ENCODE measurements at regions not wholly inside any gene's neighbourhood (a gene's known extent, or its start where the extent isn't known, plus 50 kb on each side); places are given as distances from the start of the nearest gene placed in this dataset.
"Not testable (repeated sequence)": the region's sequence is repeated elsewhere in the genome, so short reads cannot be mapped to it uniquely, and the experiment has no call there.

DNA sequence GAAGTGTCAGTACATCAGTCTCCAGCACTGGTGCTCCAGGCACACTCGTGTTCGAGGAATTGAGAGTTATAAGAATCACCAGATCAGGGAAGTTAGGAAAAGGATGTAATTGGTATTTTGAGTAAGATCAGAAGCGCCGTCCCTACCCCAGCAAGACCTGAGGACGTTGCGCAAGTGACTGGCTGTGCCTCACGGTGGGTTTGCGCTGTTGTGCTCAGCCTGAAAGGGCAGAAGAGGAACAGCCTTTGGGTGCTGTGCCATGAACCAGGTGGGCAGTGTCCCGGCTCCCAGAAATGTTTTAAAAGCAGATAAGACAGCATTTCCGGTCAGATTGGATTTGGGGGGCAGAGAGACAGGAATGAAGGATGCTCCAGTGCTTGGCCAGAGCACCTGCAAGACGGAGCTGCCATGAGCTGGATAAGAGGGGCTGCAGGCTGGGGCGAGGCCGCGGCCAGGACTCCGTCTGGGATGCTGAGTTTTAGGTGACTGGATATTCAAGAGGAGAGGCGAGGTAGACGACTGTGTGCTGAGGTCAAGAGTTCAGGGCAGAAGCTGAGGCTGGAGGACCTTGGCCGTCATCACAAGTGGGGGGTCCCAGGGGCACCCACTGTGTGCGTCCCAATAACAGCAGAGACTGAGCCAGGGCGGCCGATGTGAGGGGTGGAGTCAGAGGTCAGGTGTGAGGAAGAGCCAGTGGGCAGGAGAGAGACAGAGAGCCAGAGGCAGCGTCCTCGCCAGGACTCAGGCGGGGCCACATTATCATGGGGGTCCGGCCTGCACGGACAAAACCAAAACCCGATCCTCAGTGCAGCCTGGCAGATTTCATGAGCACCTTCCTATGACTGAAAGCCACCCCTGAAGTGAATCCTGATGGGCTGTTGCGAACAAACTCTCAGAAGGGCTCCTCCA is 77.7 kb upstream of the ALKAL2 start:
- no peak for DNase-seq

DNA sequence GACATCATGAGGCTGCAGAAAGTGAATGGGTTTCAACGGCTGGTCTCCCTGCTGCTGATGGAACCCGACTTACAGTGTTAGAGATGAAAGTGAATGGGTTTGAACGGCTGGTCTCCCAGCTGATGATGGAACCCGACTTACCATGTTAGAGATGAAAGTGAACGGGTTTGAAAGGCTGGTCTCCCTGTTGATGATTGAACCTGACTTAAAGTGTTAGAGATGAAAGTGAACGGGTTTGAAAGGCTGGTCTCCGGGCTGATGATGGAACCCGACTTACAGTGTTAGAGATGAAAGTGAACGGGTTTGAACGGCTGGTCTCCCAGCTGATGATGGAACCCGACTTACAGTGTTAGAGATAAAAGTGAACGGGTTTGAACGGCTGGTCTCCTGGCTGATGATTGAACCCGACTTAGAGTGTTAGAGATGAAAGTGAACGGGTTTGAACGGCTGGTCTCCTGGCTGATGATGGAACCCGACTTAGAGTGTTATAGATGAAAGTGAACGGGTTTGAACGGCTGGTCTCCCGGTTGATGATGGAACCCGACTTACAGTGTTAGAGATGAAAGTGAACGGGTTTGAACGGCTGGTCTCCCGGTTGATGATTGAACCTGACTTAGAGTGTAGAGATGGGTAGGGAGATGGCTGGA is 76.1 kb upstream of the ALKAL2 start:
- DNase-seq, result no peak

DNA sequence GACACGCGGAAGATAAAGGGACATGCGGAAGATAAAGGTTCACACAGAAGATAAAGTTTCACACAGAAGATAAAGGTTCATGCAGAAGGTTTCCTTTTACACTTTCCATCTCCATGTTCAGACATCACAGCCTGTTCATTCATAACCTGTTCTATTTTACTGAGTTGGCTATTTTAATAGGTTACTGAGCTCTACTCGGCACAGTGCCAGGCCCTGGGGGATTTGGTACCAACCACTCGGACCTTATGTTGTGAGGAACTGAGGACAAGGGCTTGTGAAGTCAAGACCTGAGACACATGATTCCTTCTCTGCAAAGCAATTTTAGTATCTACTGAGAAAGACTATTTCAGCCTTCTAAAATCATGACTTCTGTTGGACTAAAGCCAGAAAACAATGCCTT is 75.0 kb upstream of the ALKAL2 start:
- DNase-seq, result no peak

DNA sequence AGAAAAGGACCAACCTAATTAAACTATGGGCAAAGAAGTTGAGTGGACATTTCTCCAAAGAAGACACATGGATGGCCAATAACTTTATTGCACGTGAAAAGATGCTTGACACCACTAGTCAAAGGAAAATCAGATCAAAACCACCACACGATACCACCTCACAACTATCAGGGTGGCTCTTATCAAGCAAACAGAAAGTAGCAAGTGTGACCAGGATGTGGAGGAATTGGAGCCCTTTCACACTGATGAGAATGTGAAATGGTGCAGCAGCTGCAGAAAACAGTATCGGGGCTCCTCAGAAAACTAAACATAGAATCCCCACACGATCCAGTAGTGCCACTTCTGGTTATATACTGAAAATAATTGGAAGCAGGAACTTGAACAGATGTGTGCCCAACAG is 72.2 kb upstream of the ALKAL2 start:
- DNase-seq, result no peak

DNA sequence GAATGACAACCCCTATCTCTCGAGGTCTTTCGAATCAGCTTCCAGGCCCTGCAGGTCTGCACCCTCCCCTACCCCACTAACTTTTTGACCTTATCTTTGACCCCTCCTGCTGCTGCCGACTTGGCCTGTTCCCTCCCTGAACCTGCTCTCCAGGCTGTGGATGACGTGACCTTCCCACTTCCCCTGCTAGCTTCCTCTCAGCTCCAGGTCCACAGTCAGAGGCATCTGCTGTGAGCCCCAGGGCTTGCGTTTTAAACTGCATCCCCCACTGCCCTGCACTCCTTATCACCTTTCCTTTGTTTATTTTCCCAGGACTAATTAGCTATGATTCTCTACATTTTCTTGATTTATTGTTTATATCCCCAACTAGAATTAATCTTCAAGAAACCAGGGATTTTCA is 71.2 kb upstream of the ALKAL2 start:
- no peak for DNase-seq

DNA sequence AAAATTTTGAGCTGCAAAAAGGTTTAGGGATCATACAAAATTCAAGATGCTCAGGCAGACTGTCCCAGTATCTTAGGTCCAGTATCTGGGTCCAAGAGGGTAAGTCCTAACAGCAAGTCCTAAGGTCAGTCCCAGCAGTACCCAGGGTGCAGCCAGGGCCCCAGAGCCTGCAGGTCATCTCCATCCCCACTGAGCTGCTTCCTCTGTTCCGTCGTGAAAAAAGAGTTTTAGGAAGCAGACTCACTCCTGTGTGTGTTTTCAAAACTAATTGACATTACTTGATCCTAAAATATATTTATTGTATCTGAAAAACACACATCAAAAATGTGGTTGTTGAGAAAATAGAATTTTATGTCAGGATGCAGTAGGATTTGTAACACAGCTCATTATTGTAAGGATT is 69.9 kb upstream of the ALKAL2 start:
- no peak for DNase-seq

DNA sequence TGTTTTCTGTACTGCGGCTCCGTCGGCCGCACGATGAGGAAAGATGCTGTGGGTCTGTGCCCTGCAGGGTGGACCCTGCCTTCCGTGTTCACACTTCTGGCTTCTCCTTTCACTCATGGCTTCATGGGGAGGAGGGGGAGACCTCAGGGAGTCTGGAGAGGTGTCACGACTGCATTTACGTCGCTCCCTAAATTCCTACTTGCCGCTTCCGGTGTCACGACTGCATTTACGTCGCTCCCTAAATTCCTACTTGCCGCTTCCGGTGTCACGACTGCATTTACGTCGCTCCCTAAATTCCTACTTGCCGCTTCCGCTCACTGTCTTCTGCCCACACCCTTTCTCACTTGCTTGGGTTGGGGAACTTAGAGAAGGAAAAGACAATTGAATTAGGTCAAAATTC is 68.4 kb upstream of the ALKAL2 start:
- not testable (repeated sequence) for DNase-seq

DNA sequence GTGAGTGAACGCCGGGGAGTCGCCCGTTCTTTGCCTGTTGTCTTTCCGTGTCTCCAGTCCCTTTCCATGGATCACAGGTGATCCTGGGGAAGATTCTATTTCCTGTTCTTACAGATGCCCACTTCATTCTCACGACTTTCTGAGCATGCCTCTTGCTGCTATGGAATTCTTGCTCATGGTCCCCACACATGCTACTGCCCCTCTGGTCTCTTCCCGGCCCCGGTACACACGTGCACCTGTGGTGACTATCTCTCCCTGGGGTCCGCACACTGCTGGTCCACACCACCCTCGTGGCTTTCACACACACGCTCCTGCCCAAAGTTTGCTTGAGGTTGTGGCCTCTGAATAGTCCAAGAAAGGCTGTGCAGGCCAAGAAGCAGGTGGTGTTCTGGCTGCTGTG is 67.9 kb upstream of the ALKAL2 start:
- no peak for DNase-seq

DNA sequence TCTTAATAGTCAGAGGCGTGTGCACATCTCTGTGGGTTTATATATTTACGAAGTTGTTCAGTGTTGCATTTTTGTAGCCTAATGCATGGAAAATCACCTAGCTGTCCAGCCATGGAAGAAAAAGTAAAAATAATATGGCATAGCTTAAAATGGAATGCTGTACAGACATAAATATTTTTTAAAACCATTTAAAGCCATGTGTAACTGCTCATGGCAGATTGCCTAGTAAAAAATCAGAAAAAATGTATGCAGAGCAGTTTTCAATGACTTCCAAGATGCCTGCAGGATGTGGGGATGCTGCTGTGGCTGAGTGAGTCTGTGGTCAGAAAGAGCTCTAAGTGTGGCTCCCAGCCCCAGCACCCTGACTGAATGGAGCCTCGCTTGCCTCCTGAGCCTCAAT is 64.8 kb upstream of the ALKAL2 start:
- no peak for DNase-seq

DNA sequence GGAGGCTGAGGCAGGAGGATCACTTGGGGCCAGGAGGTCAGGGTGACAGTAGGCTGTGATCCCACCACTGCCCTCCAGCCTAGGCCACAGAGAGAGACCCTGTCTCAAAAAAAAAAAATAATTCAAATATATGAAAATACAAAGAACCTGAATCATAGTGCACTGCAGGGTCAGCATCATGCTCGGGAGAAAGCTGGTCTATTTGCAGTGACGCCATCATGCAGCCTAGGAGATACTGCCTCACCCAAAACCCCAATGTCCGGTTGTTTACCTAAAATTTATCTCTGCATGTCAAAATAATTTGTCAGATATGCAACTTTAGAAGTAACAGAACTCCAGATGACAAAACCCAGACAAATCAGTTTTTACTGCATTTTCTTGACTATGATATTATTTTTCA is 61.5 kb upstream of the ALKAL2 start:
- DNase-seq, result no peak

DNA sequence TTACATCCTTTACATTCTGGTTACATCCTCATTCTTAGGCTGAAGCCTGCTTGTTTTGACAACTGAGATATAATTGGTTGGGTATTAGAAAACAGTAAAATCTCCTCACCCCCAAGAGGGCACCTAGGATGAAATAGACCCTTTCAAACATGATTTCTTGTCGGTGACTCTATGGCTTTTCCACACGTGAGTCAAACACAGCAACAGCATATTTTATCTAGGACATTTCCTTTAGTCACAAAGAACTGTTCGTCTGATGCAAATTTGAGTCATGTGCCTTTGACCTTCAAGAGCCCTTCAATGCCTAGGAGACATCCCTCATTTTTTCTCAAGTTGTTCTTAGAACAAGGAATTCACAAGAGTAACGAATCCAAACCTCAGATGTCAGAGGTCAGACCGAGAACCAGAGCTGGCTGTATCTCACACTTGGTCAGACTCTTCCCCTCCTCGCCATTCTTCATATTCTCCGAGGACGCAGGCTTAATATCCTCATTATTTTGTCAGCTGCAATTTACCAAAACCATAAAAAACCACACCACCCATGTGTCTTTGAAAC is 60.5 kb upstream of the ALKAL2 start:
- no peak for DNase-seq

DNA sequence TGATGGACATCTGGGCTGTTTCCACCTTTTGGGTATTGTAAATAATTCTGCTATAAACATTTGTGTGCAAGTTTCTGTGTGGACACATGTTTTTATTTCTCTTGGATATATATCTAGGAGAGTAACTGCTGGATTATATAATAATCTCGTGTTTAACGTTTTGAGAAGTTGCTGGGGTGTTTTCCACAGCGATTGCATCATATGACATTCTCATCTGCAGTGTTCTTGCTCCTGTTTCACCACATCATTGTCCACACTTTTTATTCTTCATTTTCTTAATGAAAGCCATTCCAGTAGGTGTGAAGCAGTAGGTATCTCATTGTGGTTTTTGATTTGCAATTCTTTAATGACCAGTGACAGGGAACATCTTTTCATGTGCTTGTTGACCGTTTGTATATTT is 56.9 kb upstream of the ALKAL2 start:
- no peak for DNase-seq

DNA sequence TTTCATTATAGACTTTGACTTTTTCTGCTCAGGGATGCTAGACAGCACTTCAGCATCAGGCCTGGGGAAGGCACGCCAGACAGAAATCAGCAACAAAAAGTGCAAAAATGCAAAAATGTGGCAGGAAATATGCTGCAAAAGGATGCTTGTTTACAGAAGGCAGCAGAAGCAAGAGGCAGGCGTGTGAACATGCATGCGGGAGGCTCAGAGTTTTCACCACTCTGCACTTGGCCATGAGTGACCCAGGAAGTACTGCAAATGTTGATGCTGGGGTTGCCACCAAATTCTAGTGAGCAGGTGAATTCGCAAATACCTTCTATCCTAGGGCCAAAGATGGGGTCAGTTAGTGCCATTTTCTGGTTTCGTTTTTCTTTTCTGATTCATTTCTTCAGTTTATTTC is 55.5 kb upstream of the ALKAL2 start:
- DNase-seq, result no peak

DNA sequence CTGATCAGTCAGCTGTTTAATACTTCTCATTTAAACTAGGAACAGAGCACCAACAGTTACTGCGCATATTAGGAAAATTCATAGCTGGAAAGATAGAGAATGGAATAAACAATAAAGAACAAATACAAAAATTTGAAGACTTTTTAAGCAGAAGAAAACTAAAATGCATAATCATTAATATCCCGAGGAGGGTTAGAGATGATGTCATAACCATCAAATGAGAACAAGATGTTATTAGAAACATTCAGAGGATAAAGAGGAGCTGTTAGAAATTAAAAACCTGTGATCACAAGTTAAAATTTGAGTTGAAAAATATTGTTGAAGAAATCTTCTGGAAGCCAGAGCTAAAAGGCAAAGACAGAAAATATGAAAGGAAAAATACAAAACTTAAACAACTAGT is 54.0 kb upstream of the ALKAL2 start:
- DNase-seq, result no peak

DNA sequence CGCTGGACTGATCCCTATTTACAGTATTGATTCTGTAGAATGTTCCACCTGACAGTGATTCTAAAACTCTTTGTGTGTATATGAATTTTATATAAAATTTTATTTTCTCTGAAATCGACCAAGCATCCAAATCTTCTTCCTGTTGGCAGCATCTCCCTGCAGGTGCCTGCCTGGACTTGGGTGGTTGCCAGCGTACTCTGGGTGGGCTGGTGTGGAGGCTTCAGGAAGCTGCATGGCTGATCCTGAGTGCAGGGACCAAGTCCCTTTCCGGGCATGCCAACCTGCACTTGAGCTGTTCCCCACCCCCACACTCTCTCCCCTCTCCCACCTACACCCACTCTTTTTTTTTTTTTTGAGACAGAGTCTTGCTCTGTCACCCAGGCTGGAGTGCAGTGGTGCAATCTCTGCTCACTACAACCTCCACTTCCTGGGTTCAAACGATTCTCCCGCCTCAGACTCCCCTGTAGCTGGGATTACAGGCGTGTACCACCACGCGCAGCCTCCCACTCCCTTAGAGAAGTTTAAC is 53.2 kb upstream of the ALKAL2 start:
- DNase-seq, result no peak

All from KG1 (cell line).